ENCODE measurements at regions not wholly inside any gene's neighbourhood (a gene's known extent, or its start where the extent isn't known, plus 50 kb on each side); places are given as distances from the start of the nearest gene placed in this dataset.

- no peak for DNase-seq
Observed at GRCh38 chr10:33453081-33454025, 118.9 kb upstream of the NRP1 start.

DNA sequence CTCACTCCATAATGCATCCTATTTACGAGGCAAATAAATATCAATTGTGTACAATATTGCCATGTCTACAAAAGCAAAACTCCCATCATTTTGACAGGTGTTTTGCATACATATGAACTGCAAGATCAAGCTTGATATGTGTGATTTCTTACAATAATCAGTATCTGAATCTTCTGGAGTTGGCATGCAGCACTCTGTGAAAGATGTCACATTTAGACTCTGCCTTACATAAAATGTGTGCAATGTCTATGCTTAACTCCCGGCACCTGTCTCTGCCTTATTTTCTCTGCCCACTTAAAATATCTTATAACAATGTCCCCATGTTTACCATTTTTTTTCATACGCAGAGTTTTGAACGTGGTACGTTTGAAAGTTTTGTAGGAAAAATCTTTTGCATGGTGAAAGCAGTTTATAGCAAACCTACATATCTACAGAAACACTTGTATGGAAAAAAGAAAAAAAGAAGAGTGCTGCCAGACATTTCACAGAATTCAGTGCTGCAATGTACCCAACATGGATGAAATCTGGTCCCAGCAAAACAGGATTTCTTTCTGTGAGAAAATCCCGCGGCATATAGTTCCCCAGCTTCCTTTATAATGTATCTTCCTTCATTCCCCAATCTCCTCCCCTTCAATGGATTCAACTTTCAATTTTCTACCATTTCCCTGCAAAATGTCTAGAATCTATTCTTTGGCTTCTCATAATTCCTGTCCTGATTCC, 114.1 kb upstream of the NRP1 start:
- no peak for DNase-seq

DNA sequence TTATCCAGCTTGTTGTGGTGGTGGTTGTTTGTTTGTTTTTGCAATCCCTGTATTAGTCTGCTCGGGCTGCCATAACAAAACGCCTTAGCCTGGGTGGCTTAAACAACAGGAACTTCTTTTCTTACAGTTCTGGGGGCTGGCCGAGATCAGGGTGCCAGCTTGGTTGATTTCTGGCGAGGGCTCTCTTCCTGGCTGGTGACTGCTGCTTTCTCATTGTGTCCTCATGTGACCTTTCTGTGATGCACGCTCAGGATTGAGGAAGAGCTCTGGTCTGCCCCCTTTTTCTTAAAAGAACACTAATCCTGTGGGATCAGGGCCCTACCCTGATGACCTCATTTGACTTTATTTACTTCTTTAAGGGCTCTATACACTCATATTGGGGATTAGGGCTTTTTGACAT, 107.1 kb upstream of the NRP1 start:
- DNase-seq, result no peak

DNA sequence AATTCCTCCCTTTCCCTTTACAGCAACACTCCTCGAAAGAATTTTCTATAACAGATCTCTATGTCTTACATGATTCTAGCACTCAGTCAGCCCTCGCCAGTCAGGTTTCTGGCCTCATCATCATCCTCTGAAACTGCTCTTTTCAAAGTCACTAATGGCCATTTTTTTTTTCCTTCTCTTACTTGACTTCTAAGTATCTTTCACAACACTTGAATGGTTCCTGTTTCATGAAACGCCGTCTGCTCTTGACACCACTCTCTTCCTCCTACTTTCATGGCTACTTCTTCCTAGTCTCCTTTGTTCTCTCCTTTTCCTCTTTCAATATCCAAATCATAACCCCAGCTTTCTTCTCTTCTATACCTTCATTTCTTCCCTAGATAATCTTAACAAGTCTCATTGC, 100.5 kb upstream of the NRP1 start:
- no peak for DNase-seq

- DNase-seq, result no peak
Observed at GRCh38 chr10:33428682-33429081, 94.2 kb upstream of the NRP1 start.

- DNase-seq, result no peak
Observed at GRCh38 chr10:33423154-33423529, 88.7 kb upstream of the NRP1 start.

- no peak for DNase-seq
Observed at GRCh38 chr10:33422471-33423153, 88.1 kb upstream of the NRP1 start.

GRCh38 chr10:33421789-33422462, 87.5 kb upstream of the NRP1 start:
- no peak for DNase-seq

DNA sequence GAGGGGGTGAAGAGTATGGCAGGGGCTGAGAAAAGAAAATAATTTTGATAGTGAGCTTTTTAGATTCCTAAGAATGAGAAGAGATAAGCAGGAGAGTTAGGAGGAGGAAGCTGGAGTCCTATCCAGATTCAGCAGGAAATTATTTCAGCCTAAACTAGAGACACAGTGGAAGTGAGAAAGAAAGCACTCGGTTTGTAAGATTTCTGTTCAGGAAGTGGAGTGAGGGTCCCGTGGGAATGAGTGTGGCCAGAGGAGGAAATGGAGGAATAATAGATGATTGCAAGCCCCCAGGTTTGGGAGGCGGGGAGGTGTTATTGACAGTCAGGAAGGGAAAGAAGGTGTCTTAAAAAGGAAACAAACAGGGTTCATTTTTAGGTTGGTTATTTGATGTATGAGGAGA, 84.8 kb upstream of the NRP1 start:
- no peak for DNase-seq

GRCh38 chr10:33418301-33418700, 83.8 kb upstream of the NRP1 start:
- DNase-seq, result no peak

DNA sequence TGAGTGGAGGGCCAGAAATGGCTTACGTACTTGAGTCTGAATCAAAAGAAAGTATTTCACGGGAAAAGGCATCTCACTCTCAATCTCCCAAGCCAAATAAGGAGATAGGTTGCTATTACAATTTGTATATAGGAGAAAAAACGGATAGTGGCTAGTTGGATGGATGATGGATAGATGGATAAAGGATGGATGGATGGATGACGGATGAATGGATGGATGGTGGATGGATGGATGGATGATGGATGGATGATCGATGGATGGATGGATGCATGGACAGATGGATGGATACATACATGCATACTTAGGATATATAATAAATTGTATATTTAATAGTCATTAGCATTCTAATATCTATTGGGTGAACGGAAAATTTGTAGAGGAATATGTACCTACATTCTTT, 82.2 kb upstream of the NRP1 start:
- no peak for DNase-seq

DNA sequence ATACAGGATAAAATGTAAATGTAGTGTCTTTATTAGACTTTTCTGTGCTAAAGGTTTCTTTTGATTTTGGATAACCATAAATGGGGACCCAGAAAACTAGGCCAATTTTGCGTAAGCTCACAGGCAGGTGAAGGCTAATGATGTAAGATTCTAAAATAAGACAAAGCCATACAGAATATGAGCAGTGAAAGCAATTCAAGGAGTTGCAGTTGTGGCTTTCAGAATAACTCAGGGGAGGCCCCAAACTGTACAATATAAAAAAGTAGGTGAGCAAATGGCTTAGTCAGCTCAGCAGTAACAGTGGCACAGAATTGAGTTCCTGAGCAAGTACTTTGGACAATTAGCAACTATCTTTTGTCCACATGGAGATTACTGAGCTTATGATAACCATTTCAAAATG, 81.7 kb upstream of the NRP1 start:
- DNase-seq, result no peak

GRCh38 chr10:33414841-33415240, 80.4 kb upstream of the NRP1 start:
- no peak for DNase-seq

DNA sequence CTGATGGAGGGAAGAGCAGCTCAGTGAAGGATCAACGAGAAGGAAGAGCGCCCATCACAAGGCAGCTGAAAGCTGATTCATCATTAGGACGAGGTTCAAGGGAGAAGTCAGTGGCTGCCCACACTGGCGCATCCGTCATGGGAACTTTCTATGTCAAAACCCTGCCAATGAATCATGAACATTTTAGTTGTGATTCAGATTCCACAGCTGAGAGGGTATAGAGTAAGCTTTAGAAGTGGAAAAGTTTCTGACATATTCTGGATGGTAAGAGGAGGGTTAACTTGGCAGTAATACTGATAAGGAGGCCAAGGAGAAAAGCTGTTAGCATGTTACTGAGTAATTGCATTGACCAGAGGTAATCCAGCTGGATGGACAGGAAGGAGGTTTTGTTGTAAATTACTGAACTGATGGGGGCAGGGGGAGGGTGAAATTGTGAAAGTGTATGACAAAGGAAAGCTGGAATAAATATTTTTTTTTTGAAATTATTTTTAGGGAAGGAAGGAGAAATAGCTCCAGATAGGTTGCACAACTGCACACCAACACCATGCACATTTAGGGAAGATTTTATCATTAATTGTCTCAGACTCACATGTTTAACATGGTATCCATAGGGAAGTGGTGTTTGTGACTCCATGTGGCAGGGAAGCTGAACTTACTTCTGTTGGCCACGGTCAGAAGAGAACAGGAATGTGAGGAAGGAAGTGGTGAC, 78.3 kb upstream of the NRP1 start:
- DNase-seq, result no peak

DNA sequence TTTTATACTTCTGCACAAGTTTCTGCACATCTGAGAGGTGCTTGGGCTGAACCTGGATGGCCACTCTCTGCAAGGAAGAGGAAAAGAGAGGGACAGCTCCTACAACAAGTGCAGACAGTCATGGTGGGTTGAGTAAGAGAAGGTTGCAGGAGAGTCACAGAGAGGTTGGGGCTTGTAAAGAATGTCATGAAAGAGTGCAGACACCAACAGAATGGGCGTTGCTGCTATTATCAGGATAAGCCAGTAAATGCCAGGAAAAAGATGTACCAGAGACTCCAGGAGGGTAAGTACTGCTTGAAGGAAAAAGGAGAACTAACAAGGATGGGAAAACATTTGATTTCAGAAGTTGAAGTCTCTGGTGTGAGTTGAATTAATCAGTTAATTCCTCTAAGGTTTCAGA, 77.8 kb upstream of the NRP1 start:
- DNase-seq, result no peak

- no peak for DNase-seq
Observed at GRCh38 chr10:33410860-33411234, 76.4 kb upstream of the NRP1 start.

DNA sequence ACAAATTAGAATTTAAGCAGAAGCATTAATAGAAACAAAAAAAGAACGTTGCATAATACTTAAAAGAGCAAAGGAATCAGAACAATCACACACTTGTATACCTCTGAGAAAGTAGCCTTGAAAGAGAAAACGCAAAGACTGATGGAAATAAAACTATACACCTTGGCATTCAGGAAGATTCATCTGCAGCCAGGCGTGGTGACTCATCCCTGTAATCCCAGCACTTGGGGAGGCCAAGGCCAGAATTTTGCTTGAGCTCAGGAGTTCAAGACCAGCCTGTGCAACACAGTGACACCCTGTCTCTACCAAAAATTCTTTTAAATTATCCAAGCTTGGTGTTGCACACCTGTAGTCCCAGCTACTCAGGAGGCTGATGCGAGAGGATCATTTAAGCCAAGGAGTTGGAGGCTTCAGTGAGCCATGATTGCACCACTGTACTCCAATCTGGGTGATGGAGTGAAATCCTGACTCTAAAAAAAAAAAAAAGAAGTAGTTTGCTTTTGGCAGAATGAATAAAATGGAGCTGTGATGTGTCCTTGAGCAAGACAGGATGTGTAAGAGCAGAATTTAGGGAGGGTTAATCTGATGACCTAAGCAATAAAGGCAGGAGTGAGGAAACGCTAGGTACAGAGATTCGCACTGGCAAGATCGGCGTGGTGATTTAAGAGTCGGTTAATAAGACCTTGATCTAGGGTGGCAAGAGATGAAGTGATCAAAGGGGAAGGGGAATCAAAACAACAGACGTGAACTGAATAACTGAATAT, 75.8 kb upstream of the NRP1 start:
- DNase-seq, result no peak

DNA sequence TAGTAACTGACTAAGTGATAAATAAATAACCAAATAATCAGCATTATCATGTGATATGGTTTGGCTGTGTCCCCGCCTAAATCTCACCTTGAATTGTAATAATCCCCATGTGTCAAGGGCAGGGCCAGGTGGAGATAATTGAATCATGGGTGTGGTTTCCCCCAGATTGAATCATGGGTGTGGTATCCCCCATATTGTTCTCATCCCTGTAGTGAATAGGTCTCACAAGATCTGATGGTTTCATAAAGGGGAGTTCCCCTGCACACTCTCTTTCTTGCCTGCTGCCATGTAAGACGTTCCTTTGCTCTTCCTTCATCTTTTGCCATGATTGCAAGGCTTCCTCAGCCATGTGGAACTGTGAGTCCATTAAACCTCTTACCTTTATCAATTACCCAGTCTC, 72.1 kb upstream of the NRP1 start:
- DNase-seq, result no peak

- no peak for DNase-seq
Observed at GRCh38 chr10:33402220-33403073, 68.0 kb upstream of the NRP1 start.

- no peak for DNase-seq
Observed at GRCh38 chr10:33401300-33401699, 66.8 kb upstream of the NRP1 start.

- no peak for DNase-seq
Observed at GRCh38 chr10:33398796-33399195, 64.3 kb upstream of the NRP1 start.

Data from NCI-H446 (cell line).